ENCODE measurements at regions not wholly inside any gene's neighbourhood (a gene's known extent, or its start where the extent isn't known, plus 50 kb on each side); places are given as distances from the start of the nearest gene placed in this dataset.
"Not testable (repeated sequence)": the region's sequence is repeated elsewhere in the genome, so short reads cannot be mapped to it uniquely, and the experiment has no call there.

DNA sequence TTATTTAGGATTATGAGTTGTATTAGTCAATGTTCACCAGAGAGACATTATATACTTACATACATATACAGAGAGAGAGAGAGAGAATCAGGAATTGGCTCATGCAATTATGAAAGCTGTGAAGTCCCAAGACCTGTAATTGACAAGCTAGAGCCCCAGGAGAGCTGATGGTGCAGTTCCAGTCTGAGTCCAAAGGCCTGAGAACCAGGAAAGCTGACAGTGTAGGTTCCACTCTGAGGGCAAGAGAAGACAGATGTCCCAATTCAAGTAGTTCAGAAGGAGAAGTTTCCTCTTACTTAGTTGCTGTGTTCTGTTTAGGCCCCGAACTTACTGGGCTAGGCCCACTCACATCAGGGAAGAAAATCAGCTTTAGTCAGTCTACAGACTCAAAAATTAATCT, 76.4 kb upstream of the FICD start:
- no peaks in the 10 kb centered on the region for H3K9me3 ChIP-seq (replicated peaks)
- no peaks in the 10 kb centered on the region for H3K4me1 ChIP-seq
- H3K36me3 ChIP-seq = no peaks in the 10 kb centered on the region
- H3K27me3 ChIP-seq = no peaks in the 10 kb centered on the region
- no peak overlapping the region for H3K27ac ChIP-seq
- no peak overlapping the region for H3K4me3 ChIP-seq
- DNase-seq = no peak

DNA sequence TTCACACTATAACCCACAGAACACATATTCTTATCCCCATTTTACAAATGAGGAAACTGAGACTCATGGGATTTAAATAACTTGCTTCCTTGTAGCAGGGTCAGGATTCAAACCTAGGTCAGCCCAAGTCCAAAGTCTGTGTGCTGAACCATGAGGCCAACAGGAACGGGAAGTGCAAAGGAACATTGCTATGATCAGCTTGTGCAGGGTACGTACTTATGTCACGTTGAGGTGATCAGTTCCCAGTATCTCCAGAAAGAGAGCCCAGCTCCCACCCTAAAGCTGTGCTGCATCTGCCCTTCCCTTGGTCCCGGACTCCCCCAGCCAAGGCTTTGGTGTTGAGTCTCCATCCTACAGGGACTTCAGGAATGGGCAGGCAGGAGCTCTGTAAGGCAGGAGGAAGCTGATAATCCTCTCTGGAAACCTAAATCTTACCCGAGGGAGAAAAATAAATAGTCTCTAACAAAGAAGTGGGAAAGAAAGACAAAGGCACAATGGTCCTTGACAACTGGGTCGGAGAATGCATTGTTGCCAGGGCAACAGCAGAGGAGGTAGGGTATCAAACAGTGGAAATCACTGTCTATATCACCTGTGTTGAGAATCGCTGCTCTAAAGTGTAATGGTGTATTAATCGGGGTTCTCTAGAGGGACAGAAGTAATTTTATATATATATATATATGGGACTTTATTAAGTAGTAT, 82.5 kb upstream of the FICD start:
- Histone ChIP-seq H3K36me3 (no peaks in the 10 kb centered on the region), H3K9me3 (replicated peaks) (no peaks in the 10 kb centered on the region), H3K27me3 (no peaks in the 10 kb centered on the region), H3K4me3 (no peak overlapping the region), H3K27ac (no peak overlapping the region), H3K4me1 (no peaks in the 10 kb centered on the region)
- DNase-seq = no peak

DNA sequence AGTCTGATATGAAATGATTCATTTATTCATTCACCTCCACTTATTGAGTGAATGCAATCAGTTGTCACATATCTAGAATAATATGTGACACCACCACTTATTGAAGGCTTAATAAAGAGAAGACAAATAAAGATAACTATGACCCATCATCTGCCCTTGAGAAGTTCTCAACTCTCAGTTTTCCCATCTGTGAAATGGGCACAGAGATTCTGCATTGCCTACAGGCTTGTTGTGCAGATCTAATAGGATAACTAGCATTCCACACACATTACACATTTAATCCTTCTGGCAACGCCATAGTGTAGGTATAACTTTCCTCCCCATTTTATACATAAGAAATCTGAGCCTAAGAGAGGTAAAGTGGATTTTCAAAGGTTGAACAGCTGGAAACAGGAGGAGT, 84.2 kb upstream of the FICD start:
- Histone ChIP-seq H3K4me3 (no peak overlapping the region), H3K4me1 (no peaks in the 10 kb centered on the region), H3K27me3 (no peaks in the 10 kb centered on the region), H3K36me3 (no peaks in the 10 kb centered on the region), H3K9me3 (replicated peaks) (no peaks in the 10 kb centered on the region), H3K27ac (no peak overlapping the region)
- DNase-seq = no peak

DNA sequence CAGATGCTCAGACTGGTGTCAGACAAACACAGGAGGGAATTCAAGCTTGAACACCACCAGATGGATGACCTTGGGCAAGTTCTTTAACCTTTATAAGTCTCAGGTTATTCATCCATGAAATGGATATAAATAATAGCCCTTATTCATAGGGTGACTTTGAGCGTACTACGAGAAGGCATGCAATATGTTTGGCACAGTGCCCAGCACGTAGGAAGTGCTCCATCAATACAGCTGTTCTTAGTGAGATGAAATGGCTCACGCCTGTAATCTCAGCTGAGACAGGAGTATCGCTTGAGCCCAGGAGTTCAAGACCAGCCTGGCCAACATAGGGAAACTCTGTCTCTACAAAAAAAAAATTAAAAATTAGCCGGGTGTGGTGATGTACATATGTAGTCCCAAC, 84.8 kb upstream of the FICD start:
- Histone ChIP-seq H3K4me3 (no peak overlapping the region), H3K27me3 (no peaks in the 10 kb centered on the region), H3K36me3 (no peaks in the 10 kb centered on the region), H3K27ac (no peak overlapping the region), H3K4me1 (no peaks in the 10 kb centered on the region), H3K9me3 (replicated peaks) (no peaks in the 10 kb centered on the region)
- DNase-seq = peak; percentile 13 to 41

DNA sequence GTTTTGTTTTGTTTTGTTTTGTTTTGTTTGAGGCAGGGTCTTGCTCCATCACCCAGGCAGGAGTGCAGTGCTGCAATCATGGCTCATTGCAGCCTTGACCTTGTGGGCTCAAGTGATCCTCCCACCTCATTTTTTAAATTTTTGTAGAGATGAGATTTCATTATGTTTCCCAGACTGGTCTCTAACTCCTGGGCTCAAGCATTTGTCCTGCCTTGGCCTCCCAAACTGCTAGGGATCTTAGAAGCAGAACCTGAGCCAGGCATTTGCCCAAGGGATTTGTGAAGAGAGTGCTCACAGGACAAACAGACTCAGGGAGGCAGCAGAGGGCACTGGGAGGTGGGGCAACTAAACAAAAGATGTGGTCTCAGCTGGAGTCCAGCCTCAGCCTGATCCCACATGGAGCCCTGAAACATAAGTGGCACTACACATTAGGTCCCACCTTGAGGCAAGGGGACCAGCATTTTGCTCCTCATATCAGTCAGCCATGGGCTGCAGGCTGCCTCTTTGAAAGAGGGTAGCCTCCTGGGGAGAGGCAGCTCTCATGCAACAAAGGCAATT, 86.2 kb upstream of the CMKLR1 start:
- Histone ChIP-seq H3K9me3 (replicated peaks) (no peaks in the 10 kb centered on the region), H3K4me3 (no peak overlapping the region), H3K27me3 (no peaks in the 10 kb centered on the region), H3K4me1 (no peaks in the 10 kb centered on the region), H3K27ac (no peak overlapping the region), H3K36me3 (no peaks in the 10 kb centered on the region)
- no peak for DNase-seq

DNA sequence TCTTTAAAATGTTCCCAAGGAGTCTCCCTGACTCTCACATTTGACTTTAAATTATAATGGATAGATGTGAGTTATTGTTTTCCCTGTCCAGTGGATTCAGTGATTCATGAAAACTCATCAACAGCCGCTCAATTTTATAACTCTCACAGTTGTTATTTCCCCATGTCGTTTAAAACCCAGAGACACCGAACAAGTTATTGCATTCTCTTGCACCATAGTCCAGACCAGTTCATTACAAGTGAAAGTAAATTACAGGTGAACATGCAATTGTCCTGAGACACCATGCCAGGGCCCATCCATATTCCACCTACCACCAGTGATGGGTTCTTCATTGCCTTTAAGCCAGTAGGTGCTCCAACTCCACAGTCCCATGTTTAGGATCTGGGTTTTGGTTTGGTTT, 85.7 kb upstream of the CMKLR1 start:
- H3K36me3 ChIP-seq = no peaks in the 10 kb centered on the region
- H3K9me3 ChIP-seq (replicated peaks) = no peaks in the 10 kb centered on the region
- H3K4me3 ChIP-seq = no peak overlapping the region
- no peaks in the 10 kb centered on the region for H3K27me3 ChIP-seq
- H3K4me1 ChIP-seq = no peaks in the 10 kb centered on the region
- H3K27ac ChIP-seq = no peak overlapping the region
- no peak for DNase-seq

DNA sequence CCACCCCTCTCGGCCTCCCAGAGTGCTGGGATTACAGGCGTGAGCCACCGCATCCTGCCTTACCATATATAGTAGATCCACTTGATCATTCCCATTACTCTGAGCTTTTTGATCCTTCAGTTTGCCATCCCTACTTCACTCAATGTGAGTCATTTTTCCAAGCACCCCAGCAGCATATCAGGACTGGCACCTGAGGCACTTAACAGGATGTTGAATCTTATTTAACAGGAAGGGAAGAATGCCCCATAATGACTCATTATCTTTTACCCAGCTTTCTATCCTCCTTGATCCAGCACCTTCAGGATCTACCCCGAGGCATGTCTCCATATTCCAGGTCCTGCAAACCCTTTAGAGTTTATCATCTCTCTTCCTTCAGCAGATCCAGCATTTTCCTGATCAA, 84.9 kb upstream of the CMKLR1 start:
- DNase-seq = no peak
- H3K4me3 ChIP-seq = no peak overlapping the region
- H3K27ac ChIP-seq = no peak overlapping the region
- H3K9me3 ChIP-seq (replicated peaks) = no peaks in the 10 kb centered on the region
- H3K36me3 ChIP-seq = no peaks in the 10 kb centered on the region
- H3K4me1 ChIP-seq = no peaks in the 10 kb centered on the region
- no peaks in the 10 kb centered on the region for H3K27me3 ChIP-seq

DNA sequence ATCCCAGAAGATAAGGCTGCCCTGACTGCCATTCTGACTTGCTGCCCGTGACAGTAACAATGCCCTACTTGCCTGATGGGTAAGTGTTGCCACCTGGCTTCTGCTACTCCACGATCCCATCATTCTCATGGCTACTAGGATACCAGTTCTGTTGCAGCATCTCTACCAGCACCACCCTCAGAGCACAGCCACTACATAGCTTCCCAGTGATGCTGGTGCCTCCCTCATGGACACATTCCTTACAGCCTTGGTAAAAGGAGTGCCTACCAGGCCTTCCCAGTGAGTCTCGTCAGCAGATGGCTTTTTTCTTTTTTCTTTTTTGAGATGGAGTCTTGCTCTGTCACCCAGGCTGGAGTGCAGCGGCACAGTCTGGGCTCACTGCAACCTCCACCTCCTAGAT, 84.4 kb upstream of the CMKLR1 start:
- Histone ChIP-seq H3K27me3 (no peaks in the 10 kb centered on the region), H3K4me1 (no peaks in the 10 kb centered on the region), H3K27ac (no peak overlapping the region), H3K9me3 (replicated peaks) (no peaks in the 10 kb centered on the region), H3K4me3 (no peak overlapping the region), H3K36me3 (no peaks in the 10 kb centered on the region)
- no peak for DNase-seq

DNA sequence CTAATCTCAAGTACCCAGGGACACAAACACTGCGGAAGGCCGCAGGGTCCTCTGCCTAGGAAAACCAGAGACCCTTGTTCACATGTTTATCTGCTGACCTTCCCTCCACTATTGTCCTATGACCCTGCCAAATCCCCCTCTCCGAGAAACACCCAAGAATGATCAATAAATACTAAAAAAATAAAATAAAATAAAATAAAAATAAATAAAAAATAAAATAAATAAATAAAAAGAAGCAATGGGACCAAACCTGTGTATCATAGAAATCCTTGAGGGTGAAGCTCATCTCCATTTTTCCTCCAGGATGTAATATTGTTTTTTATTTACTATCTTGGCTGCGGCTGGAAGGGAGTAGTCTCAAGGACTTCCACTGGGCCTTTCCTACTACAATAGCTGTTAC, 82.0 kb upstream of the CMKLR1 start:
- H3K4me3 ChIP-seq; H3K36me3 ChIP-seq; H3K27me3 ChIP-seq; DNase-seq; H3K9me3 ChIP-seq (replicated peaks); H3K27ac ChIP-seq; H3K4me1 ChIP-seq: not testable (repeated sequence)

DNA sequence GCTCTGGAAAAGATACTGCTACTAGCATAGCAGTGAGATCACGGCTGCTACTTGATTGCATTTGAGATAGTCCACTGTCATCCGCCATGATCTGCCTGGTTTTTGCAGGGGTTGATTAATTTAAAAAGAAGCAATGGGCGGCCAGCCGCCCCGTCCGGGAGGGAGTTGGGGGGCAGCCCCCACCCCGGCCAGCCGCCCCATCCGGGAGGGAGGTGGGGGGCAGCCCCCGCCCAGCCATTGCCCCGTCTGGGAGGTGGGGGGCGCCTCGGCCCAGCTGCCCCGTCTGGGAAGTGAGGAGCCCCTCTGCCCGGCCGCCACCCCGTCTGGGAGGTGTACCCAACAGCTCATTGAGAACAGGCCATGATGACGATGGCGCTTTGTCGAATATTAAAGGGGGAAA, 81.3 kb upstream of the CMKLR1 start:
- not testable (repeated sequence) for DNase-seq, H3K4me3 ChIP-seq

DNA sequence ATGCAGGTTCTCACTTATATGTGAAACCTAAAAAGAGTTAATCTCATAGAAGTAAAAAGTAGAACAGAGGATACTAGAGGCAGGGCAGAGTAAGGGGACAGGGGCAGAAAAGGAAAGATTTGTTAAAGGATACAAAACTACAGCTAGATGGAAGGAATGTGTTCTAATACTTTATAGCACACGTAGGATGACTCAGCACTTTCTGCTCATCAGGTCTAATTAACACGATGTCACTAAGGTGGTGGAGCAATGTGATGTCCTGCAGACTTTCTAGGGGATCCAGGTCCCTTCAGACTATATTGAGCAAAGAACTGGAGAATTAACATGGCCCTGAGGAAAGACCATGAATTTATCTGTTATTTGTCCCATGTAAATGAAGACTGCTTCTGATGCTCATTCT, 80.8 kb upstream of the CMKLR1 start:
- Histone ChIP-seq H3K27me3 (no peaks in the 10 kb centered on the region), H3K4me1 (no peaks in the 10 kb centered on the region), H3K27ac (no peak overlapping the region), H3K36me3 (no peaks in the 10 kb centered on the region), H3K9me3 (replicated peaks) (no peaks in the 10 kb centered on the region), H3K4me3 (no peak overlapping the region)
- DNase-seq = no peak

More for the DNA sequence above, 81.3 kb upstream of the CMKLR1 start:
- not testable (repeated sequence) for H3K27me3 ChIP-seq; H3K4me1 ChIP-seq; H3K27ac ChIP-seq; H3K9me3 ChIP-seq (replicated peaks); H3K36me3 ChIP-seq

DNA sequence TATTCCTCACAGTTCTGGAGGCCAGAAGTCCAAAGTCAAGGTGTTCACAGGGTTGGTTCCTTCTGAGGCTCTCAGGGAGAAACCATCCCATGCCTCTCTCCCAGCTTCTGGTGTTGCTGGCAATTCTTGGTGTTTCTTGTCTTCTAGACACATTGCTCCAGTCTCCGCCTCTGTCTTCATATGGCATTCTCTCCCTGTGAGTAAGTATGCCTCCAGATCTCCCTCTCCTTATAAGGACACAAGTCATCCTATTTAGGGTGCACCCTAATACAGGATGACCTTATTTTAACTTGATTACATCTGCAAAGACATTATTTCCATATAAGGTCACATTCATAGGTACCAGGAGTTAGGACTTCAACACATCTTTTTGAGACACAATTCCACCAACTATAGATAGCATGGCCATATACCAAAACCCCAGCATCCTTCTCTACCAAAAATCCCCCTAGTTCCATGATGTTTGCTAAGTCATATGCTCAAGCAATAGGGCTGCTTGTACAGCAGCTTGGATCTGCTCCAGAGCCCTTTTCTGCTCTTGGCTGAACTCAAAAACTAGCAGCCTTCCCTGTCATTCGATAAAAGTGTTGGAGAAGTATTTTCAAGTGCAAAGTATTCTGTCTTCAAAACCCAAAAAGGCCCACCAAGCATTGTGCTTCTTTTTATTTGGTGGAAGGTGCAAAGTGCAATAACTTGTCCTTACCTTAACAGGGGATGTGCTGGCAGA, 79.2 kb upstream of the CMKLR1 start:
- H3K9me3 ChIP-seq (replicated peaks) = no peaks in the 10 kb centered on the region
- no peak overlapping the region for H3K4me3 ChIP-seq
- no peak for DNase-seq
- no peaks in the 10 kb centered on the region for H3K36me3 ChIP-seq
- H3K27me3 ChIP-seq = no peaks in the 10 kb centered on the region
- H3K27ac ChIP-seq = no peak overlapping the region
- no peaks in the 10 kb centered on the region for H3K4me1 ChIP-seq

DNA sequence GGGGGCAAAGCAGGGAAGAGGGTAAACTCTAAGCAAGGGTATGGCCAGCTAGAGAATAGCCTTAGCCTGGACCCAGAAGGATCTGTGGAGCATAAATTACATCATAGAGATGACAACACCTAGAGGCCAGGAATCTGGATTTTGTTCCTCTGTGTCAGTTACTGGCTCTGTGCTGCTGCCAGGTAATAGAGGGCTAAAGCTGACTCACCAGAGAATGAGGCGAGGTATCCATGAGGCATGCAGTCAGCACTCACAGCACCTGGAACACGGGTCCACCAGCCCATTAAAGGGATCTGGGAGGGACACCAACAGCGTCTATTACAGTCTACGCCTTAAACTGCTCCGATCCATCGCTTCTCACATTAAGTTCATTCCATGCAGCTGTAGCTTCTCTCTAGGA, 74.9 kb upstream of the CMKLR1 start:
- Histone ChIP-seq H3K4me1 (no peaks in the 10 kb centered on the region), H3K27me3 (no peaks in the 10 kb centered on the region), H3K36me3 (no peaks in the 10 kb centered on the region), H3K4me3 (no peak overlapping the region), H3K9me3 (replicated peaks) (no peaks in the 10 kb centered on the region), H3K27ac (no peak overlapping the region)
- no peak for DNase-seq

DNA sequence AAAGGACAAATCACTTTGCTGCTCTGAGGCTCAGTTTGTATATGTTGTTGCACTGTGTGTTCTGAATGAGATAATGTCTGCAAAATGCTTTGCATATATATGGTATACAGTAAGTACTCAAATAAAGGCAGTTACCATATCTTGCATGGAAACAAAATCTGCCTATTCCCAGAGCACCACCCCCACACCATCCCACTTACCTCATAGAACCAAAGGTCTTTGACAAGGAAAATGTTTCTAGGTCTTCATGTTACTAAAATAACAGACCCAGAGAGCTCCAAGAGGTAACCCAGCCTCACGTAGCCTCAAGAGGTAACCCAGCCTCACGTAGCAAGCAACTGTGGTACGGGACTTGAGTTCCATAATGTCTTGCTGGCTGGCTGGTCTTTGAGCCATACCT, 71.6 kb upstream of the CMKLR1 start:
- H3K4me3 ChIP-seq = no peak overlapping the region
- H3K27me3 ChIP-seq = no peaks in the 10 kb centered on the region
- no peaks in the 10 kb centered on the region for H3K36me3 ChIP-seq
- H3K27ac ChIP-seq = no peak overlapping the region
- DNase-seq = no peak
- H3K4me1 ChIP-seq = no peaks in the 10 kb centered on the region
- no peaks in the 10 kb centered on the region for H3K9me3 ChIP-seq (replicated peaks)

DNA sequence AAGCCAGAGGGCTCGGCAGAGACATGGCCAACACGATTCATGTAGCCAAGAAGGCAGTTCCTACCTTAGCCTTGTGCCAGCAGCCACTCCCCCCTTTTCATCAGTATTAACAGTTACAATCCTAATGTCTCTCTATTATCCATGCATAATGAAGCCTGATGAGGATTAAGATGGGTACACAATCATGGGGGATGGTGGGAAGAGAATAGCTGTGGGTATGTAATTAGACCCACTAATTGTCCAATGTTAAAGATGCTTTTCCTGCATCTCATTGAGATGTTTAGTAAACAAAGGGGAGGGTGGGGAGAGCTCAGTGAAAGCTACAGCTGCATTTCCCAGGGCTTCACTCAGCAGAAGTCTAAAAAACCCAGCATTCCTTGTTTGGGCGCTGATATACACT, 70.4 kb upstream of the CMKLR1 start:
- no peaks in the 10 kb centered on the region for H3K4me1 ChIP-seq
- no peak for DNase-seq
- no peaks in the 10 kb centered on the region for H3K9me3 ChIP-seq (replicated peaks)
- no peaks in the 10 kb centered on the region for H3K27me3 ChIP-seq
- no peak overlapping the region for H3K4me3 ChIP-seq
- H3K36me3 ChIP-seq = no peaks in the 10 kb centered on the region
- no peak overlapping the region for H3K27ac ChIP-seq

DNA sequence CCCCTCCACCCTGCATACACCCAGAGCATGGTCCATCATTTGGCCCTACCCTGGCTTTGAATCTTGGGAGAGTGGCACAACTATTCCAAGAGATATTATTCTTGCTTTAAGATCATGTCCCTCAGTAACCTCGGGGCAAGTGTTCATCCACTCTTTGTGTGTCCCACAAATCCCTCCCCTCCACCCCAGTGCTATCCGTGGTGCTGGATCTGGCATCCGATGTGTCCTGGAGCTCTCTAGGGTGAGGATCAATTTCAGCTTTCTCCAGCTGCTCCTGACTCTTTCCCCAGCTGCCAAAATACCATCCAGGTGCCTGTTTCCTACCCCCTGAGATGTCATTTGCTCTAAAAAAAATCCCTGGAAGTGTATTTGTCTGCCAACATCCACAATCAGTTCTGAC, 64.8 kb upstream of the CMKLR1 start:
- H3K4me1 ChIP-seq = no peaks in the 10 kb centered on the region
- H3K36me3 ChIP-seq = no peaks in the 10 kb centered on the region
- H3K4me3 ChIP-seq = no peak overlapping the region
- H3K27ac ChIP-seq = no peak overlapping the region
- H3K27me3 ChIP-seq = no peaks in the 10 kb centered on the region
- no peaks in the 10 kb centered on the region; the same call in 1 of the 2 replicates for H3K9me3 ChIP-seq (replicated peaks)
- peak; percentile 24 to 29 for DNase-seq

All from SJCRH30 (cell line).